ENCODE measurements at regions not wholly inside any gene's neighbourhood (a gene's known extent, or its start where the extent isn't known, plus 50 kb on each side); places are given as distances from the start of the nearest gene placed in this dataset.

- peak in 4 of 5 donors; percentile 43 to 93 (median 80) for DNase-seq
- no peak for FAIRE-seq
These were observed 1713.2 kb upstream of the FLRT2 start for GRCh38 chr14:83816761-83817160.

GRCh38 chr14:83825843-83826242 is 1704.1 kb upstream of the FLRT2 start:
- Histone ChIP-seq H3K27ac (ENCODE audit: low read depth in 2 of 2, low read length in 2 of 2) (no peak overlapping the region), H3K9me3 (ENCODE audit: control insufficient read depth in 2 of 3, insufficient read depth in 1 of 3, low read length in 3 of 3) (no peaks in the 10 kb centered on the region), H3K9ac (ENCODE audit: low read length in 3 of 3) (no peak overlapping the region), H3K4me1 (ENCODE audit: control insufficient read depth in 2 of 3, insufficient read depth in 2 of 3, low read depth in 1 of 3, low read length in 3 of 3) (no peaks in the 10 kb centered on the region), H3K27me3 (ENCODE audit: control insufficient read depth, insufficient read depth, low read length) (no peaks in the 10 kb centered on the region), H3K36me3 (ENCODE audit: control insufficient read depth in 2 of 3, insufficient read depth in 3 of 3, low read length in 3 of 3) (no peaks in the 10 kb centered on the region), H3K4me3 (ENCODE audit: low read length in 3 of 3) (no peak overlapping the region)
- FAIRE-seq (no peak), DNase-seq (no peak)
- intact Hi-C loops (cut with DNase I): no loop called here
- TF ChIP-seq CTCF (IDR thresholded peaks at IDR 0.05; ENCODE audit: borderline replicate concordance, extremely low read depth, insufficient read depth): no peak

More at GRCh38 chr14:83816761-83817160, 1713.2 kb upstream of the FLRT2 start:
- TF ChIP-seq CTCF (IDR thresholded peaks at IDR 0.05; ENCODE audit: borderline replicate concordance, extremely low read depth, insufficient read depth): no peak
- H3K27ac ChIP-seq (ENCODE audit: low read depth in 2 of 2, low read length in 2 of 2): no peak overlapping the region
- no peaks in the 10 kb centered on the region for H3K4me1 ChIP-seq (ENCODE audit: control insufficient read depth in 2 of 3, insufficient read depth in 2 of 3, low read depth in 1 of 3, low read length in 3 of 3)
- no peak overlapping the region for H3K9ac ChIP-seq (ENCODE audit: low read length in 3 of 3)
- H3K9me3 ChIP-seq (ENCODE audit: control insufficient read depth in 2 of 3, insufficient read depth in 1 of 3, low read length in 3 of 3): no peaks in the 10 kb centered on the region
- no peak overlapping the region for H3K4me3 ChIP-seq (ENCODE audit: low read length in 3 of 3)
- H3K27me3 ChIP-seq (ENCODE audit: control insufficient read depth, insufficient read depth, low read length): no peaks in the 10 kb centered on the region
- intact Hi-C loops (cut with DNase I): no loop called here
- no peaks in the 10 kb centered on the region for H3K36me3 ChIP-seq (ENCODE audit: control insufficient read depth in 2 of 3, insufficient read depth in 3 of 3, low read length in 3 of 3)

- Histone ChIP-seq H3K27ac (ENCODE audit: low read depth in 2 of 2, low read length in 2 of 2) (no peak overlapping the region), H3K4me3 (ENCODE audit: low read length in 3 of 3) (no peak overlapping the region), H3K27me3 (ENCODE audit: control insufficient read depth, insufficient read depth, low read length) (no peaks in the 10 kb centered on the region), H3K9ac (ENCODE audit: low read length in 3 of 3) (no peak overlapping the region), H3K4me1 (ENCODE audit: control insufficient read depth in 2 of 3, insufficient read depth in 2 of 3, low read depth in 1 of 3, low read length in 3 of 3) (no peaks in the 10 kb centered on the region), H3K9me3 (ENCODE audit: control insufficient read depth in 2 of 3, insufficient read depth in 1 of 3, low read length in 3 of 3) (no peaks in the 10 kb centered on the region), H3K36me3 (ENCODE audit: control insufficient read depth in 2 of 3, insufficient read depth in 3 of 3, low read length in 3 of 3) (no peaks in the 10 kb centered on the region)
- TF ChIP-seq CTCF (IDR thresholded peaks at IDR 0.05; ENCODE audit: borderline replicate concordance, extremely low read depth, insufficient read depth): no peak
- intact Hi-C loops (cut with DNase I): no loop called here
- DNase-seq (no peak), FAIRE-seq (no peak)
These were observed 1703.1 kb upstream of the FLRT2 start for GRCh38 chr14:83826838-83827237.

GRCh38 chr14:83827383-83827782 is 1702.6 kb upstream of the FLRT2 start:
- TF ChIP-seq CTCF (IDR thresholded peaks at IDR 0.05; ENCODE audit: borderline replicate concordance, extremely low read depth, insufficient read depth): no peak
- Histone ChIP-seq H3K36me3 (ENCODE audit: control insufficient read depth in 2 of 3, insufficient read depth in 3 of 3, low read length in 3 of 3) (no peaks in the 10 kb centered on the region), H3K4me1 (ENCODE audit: control insufficient read depth in 2 of 3, insufficient read depth in 2 of 3, low read depth in 1 of 3, low read length in 3 of 3) (no peaks in the 10 kb centered on the region), H3K9ac (ENCODE audit: low read length in 3 of 3) (no peak overlapping the region), H3K27me3 (ENCODE audit: control insufficient read depth, insufficient read depth, low read length) (no peaks in the 10 kb centered on the region), H3K9me3 (ENCODE audit: control insufficient read depth in 2 of 3, insufficient read depth in 1 of 3, low read length in 3 of 3) (no peaks in the 10 kb centered on the region), H3K4me3 (ENCODE audit: low read length in 3 of 3) (no peak overlapping the region), H3K27ac (ENCODE audit: low read depth in 2 of 2, low read length in 2 of 2) (no peak overlapping the region)
- intact Hi-C loops (cut with DNase I): no loop called here
- DNase-seq: no peak
- FAIRE-seq: no peak

Data from kidney (tissue), 13 donors.